GM13976 (cell line): ENCODE measurements at regions not wholly inside any gene's neighbourhood (a gene's known extent, or its start where the extent isn't known, plus 50 kb on each side); places are given as distances from the start of the nearest gene placed in this dataset.
"Not testable (repeated sequence)": the region's sequence is repeated elsewhere in the genome, so short reads cannot be mapped to it uniquely, and the experiment has no call there.

Source experiments
- DNase-seq: peaks from one replicate; pipeline ENCODE4 v3.0.0; 2012; ENCODE audit warnings: low spot score
- in situ Hi-C: fragments of 300-500 bp; cut with MboI; formaldehyde crosslinking; loops from one replicate; pipeline ENCODE4 v1.12.0; 2022; ENCODE audit warnings: low sequenced_read_pairs, mixed read lengths, inconsistent platforms; ENCODE audit not compliant: unreplicated experiment
- TF ChIP-seq, protein P1 (sequence below): IDR thresholded peaks from 2 replicates; pipeline ENCODE4 v1.5.1; 2012; ENCODE audit warnings: borderline replicate concordance, mild to moderate bottlenecking; ENCODE audit not compliant: insufficient read depth; ENCODE audit errors: extremely low read depth, missing control alignments, control extremely low read depth

DNA sequence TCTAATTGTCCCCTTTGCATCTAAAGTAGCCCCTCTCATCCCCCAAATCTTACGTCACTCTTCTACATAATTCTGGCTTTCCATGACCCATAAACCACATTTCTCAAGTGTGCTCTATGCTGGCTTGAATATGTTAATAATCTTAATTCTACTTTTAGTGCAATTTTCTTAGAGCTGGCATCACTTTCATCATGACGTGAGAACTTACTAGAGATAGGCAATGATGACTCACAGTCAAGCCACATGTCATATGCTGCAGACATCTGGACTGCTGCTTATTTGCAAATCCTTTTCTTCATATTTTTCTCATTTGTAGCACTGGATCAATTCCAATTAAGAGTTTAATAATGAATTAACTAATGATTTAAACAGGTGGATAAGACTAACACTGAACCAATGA lies 260.7 kb upstream of the PRKCQ start:
- TF ChIP-seq, protein P1, sequence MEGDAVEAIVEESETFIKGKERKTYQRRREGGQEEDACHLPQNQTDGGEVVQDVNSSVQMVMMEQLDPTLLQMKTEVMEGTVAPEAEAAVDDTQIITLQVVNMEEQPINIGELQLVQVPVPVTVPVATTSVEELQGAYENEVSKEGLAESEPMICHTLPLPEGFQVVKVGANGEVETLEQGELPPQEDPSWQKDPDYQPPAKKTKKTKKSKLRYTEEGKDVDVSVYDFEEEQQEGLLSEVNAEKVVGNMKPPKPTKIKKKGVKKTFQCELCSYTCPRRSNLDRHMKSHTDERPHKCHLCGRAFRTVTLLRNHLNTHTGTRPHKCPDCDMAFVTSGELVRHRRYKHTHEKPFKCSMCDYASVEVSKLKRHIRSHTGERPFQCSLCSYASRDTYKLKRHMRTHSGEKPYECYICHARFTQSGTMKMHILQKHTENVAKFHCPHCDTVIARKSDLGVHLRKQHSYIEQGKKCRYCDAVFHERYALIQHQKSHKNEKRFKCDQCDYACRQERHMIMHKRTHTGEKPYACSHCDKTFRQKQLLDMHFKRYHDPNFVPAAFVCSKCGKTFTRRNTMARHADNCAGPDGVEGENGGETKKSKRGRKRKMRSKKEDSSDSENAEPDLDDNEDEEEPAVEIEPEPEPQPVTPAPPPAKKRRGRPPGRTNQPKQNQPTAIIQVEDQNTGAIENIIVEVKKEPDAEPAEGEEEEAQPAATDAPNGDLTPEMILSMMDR = no peak
- no peak for DNase-seq
- in situ Hi-C loops = no loop called here

DNA sequence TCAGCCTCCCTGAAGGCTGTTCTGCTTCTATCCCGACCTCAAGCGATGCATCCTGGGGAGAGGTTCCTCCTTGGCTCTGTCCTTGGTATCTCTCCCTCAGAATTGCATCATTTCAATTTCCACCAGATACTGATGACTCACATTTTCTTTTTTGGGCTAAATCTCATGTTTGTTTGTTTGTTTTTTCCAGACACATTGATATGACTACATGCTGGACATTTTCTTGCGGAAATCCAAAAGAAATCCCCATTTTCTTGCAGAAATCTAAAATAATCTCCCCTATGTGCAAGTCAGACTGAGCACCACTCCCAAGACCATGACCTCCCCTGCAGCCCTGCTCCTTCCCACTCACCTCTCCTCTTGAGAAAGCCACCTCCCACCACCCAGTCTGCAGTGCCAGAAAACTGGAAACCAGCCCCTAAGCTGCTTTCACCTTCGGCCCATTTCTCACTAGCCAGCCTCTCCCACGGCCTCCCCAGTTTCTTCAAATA lies 260.2 kb upstream of the PRKCQ start:
- in situ Hi-C loops = no loop called here
- TF ChIP-seq, protein P1 = no peak
- DNase-seq = no peak

DNA sequence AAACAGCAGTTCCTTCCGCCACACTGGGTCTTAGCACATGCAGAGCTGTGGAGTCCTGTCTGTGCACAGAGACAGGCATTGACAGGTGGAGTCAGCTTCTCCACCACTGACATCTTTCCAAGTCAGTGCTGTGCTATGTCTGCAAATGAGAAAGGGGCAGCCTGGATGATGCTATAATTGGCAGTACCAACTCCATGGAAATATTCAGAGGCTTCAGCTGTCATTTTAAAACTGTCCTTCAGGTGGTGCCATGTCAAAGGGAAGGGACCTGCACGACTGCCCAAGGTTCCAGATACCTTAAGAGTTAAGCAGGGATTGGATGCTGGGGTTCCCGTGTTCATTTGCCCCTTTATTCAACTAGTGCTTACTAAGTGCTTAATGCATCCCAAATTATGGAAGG lies 258.0 kb upstream of the PRKCQ start:
- in situ Hi-C loops = no loop called here
- TF ChIP-seq, protein P1 = no peak
- DNase-seq = peak; percentile 10

DNA sequence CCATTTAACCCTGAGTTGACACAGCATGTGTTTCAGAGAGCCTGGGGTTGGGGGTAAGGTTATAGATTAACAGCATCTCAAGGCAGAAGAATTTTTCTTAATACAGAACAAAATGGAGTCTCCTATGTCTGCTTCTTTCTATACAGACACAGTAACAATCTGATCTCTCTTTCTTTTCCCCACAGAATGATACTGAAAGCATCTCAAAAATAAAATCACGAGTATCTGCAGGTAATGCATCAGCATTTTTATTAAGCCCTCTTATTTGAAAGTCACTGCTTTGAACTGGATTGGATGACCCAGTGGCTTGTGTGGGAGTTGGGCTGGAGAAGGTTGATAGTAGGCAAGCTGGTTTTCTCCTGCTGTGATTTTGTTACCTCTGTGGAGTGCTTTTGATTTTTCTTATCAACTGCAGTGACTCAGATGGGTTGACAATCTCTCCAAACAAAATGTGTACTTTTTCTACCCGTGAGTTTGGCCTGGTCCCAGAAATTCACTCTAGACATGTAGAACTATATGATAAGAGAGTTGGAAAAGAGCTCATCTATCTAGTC lies 253.5 kb upstream of the PRKCQ start:
- DNase-seq = no peak
- in situ Hi-C loops = no loop called here
- TF ChIP-seq, protein P1 = no peak

DNA sequence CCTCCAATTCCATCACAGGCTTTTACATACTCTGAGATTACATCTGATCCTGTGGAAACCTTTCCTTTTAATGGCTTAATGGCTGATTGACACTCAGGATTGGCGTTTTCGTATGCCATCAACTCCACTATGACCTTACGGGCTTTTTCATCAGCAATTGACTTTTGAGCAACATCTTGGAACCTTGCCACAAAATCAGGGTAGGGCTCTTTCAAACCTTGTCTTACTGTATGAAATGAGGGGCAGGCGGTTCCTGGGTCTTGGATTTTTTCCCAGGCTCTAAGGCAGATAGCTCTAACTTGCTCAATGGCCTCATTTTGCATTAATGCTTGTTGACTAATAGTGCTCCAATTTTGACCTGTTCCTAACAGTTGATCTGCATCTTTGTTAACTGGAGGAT lies 250.9 kb upstream of the PRKCQ start:
- in situ Hi-C loops = not testable (repeated sequence)

DNA sequence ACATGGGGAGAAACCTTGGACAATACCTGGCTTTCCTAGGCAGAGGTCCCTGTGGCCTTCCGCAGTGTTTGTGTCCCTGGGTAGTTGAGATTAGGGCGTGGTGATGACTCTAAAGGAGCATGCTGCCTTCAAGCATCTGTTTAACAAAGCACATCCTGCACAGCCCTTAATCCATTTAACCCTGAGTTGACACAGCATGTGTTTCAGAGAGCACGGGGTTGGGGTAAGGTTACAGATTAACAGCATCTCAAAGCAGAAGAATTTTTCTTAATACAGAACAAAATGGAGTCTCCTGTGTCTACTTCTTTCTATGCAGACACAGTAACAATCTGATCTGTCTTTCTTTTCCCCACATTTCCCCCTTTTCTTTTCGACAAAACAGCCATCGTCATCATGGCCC lies 244.7 kb upstream of the PRKCQ start:
- in situ Hi-C loops, DNase-seq: not testable (repeated sequence)

More for the DNA sequence above, 250.9 kb upstream of the PRKCQ start:
- not testable (repeated sequence) for DNase-seq

DNA sequence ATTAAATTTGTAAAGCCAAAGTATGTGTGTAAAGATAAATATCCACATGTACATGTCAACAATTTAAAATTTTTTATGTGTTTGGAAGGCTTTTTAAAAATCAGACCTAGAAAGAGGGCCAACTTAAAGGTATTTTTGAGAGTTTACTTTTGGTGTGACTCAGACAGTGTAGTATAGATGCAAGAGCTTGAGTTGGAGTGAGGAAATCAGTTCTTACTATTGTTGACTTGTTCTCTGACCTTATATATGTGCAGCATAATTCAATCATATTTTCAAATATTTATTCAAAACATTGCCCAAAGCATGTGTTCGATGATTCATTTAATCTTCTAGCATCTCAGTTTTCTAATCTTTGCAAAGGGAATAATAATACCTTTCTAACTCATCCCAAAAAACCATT lies 243.7 kb upstream of the PRKCQ start:
- no peak for DNase-seq
- in situ Hi-C loops = no loop called here
- TF ChIP-seq, protein P1 = no peak

DNA sequence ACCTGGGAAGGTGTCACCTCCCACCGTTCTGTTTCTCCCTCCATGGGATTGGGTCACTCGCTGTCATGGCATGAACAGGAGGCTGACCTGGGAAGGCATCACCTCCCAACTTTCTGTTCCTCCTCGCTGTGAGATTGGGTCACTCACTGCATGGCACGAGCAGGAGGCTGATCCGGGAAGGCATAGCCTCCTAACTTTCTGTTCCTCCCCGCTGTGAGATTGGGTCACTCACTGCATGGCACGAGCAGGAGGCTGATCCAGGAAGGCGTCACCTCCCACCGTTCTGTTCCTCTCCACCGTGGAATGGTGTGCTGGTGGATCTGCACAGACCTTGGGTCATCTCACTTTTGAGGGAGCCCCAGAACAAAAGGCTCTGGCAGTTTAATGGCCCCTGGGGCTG lies 239.2 kb upstream of the PRKCQ start:
- no peak for DNase-seq

More for the DNA sequence above, 239.2 kb upstream of the PRKCQ start:
- TF ChIP-seq, protein P1 = no peak
- in situ Hi-C loops = no loop called here
